CD14-positive monocyte (primary cell): ENCODE measurements at regions not wholly inside any gene's neighbourhood (a gene's known extent, or its start where the extent isn't known, plus 50 kb on each side); places are given as distances from the start of the nearest gene placed in this dataset.

ENCODE experiments used
- DNase-seq, 3 donors: peaks; one replicate each; pipeline ENCODE4 v3.0.0-alpha.2; 2011 to 2022
- H2AFZ ChIP-seq: 2 replicates; pipeline ENCODE4 v1.6.0; 2012; ENCODE audit warnings: mild to moderate bottlenecking, low read depth, low read length, inconsistent platforms; ENCODE audit not compliant: insufficient read depth, poor library complexity, severe bottlenecking
- H3K27ac ChIP-seq, 2 donors: 1 replicate in 1 of 2; 2 replicates in 1 of 2; pipeline ENCODE4 v1.5.1; 2012 to 2013; ENCODE audit warnings: low read length in 2 of 2, control low read depth in 1 of 2, inconsistent platforms in 1 of 2, low read depth in 1 of 2, mild to moderate bottlenecking in 1 of 2
- H3K27me3 ChIP-seq, 2 donors: one replicate each; pipeline versions ENCODE4 v1.6.0 to v1.6.1; 2011 to 2013; ENCODE audit warnings: low read length in 2 of 2; ENCODE audit not compliant: control insufficient read depth in 2 of 2, insufficient read depth in 2 of 2
- H3K36me3 ChIP-seq, 2 donors: replicated peaks in 1 of 2; 1 replicate in 1 of 2; 2 replicates in 1 of 2; pipeline versions ENCODE4 v1.5.1 to v1.6.1; 2012 to 2013; ENCODE audit warnings: low read length in 2 of 2, control low read depth in 1 of 2, inconsistent platforms in 1 of 2, mild to moderate bottlenecking in 1 of 2; ENCODE audit not compliant: insufficient read depth in 2 of 2, control insufficient read depth in 1 of 2
- H3K4me1 ChIP-seq, 2 donors: 1 replicate in 1 of 2; 2 replicates in 1 of 2; pipeline versions ENCODE4 v1.5.1 to v1.6.1; 2012 to 2013; ENCODE audit warnings: low read length in 2 of 2, control low read depth in 1 of 2, inconsistent platforms in 1 of 2, mild to moderate bottlenecking in 1 of 2, moderate library complexity in 1 of 2; ENCODE audit not compliant: insufficient read depth in 2 of 2, control insufficient read depth in 1 of 2
- H3K4me2 ChIP-seq: replicated peaks from 2 replicates; pipeline ENCODE3; 2012; ENCODE audit warnings: low read length, moderate library complexity, mild to moderate bottlenecking; ENCODE audit not compliant: poor library complexity, severe bottlenecking; ENCODE audit errors: extremely low read depth
- H3K4me3 ChIP-seq, 3 experiments: fragments of 200-600 bp in 1 of 3; sonication (generic) in 1 of 3; replicated peaks in 1 of 3; 1 replicate in 2 of 3; 2 replicates in 1 of 3; pipeline ENCODE4 v1.5.1; 2011 to 2013; ENCODE audit warnings: low read length in 3 of 3, mild to moderate bottlenecking in 3 of 3, control low read depth in 2 of 3, low read depth in 2 of 3, inconsistent platforms in 1 of 3, moderate library complexity in 1 of 3
- H3K79me2 ChIP-seq: 2 replicates; pipeline ENCODE4 v1.6.0; 2012; ENCODE audit warnings: mild to moderate bottlenecking, control low read depth, inconsistent platforms, low read length, moderate library complexity; ENCODE audit not compliant: insufficient read depth
- H3K9ac ChIP-seq: 2 replicates; pipeline ENCODE4 v1.6.0; 2017; ENCODE audit warnings: low read length, mild to moderate bottlenecking; ENCODE audit not compliant: insufficient read depth, poor library complexity, severe bottlenecking
- H3K9me3 ChIP-seq, 2 donors: replicated peaks in 1 of 2; 1 replicate in 1 of 2; 2 replicates in 1 of 2; pipeline versions ENCODE4 v1.5.1 to v1.6.1; 2012 to 2013; ENCODE audit warnings: low read length in 2 of 2, control low read depth in 1 of 2; ENCODE audit not compliant: control insufficient read depth in 1 of 2, insufficient read depth in 1 of 2
- H4K20me1 ChIP-seq: 2 replicates; pipeline ENCODE4 v1.6.0; 2012; ENCODE audit warnings: mild to moderate bottlenecking, low read length, control low read depth, moderate library complexity; ENCODE audit not compliant: insufficient read depth
- H3K27ac Mint-ChIP-seq, 7 donors: one replicate each; pipeline ENCODE4 v1.8.0; 2020; ENCODE audit warnings: mild to moderate bottlenecking in 7 of 7, mixed read lengths in 7 of 7, moderate library complexity in 6 of 7, inconsistent platforms in 2 of 7
- H3K27me3 Mint-ChIP-seq, 3 donors: one replicate each; pipeline ENCODE4 v1.8.0; 2021 to 2022; ENCODE audit warnings: low read depth in 3 of 3, mild to moderate bottlenecking in 3 of 3, mixed read lengths in 3 of 3, moderate library complexity in 3 of 3, inconsistent platforms in 1 of 3
- H3K36me3 Mint-ChIP-seq, 2 donors: one replicate each; pipeline ENCODE4 v1.8.0; 2020; ENCODE audit warnings: mixed read lengths in 2 of 2, inconsistent platforms in 1 of 2, mild to moderate bottlenecking in 1 of 2
- H3K4me1 Mint-ChIP-seq: one replicate; pipeline ENCODE4 v1.8.0; 2020; ENCODE audit warnings: mild to moderate bottlenecking, mixed read lengths
- H3K4me3 Mint-ChIP-seq, 2 donors: one replicate each; pipeline ENCODE4 v1.8.0; 2020; ENCODE audit warnings: mild to moderate bottlenecking in 2 of 2, mixed read lengths in 2 of 2, moderate library complexity in 1 of 2
- H3K9me3 Mint-ChIP-seq, 7 donors: one replicate each; pipeline ENCODE4 v1.8.0; 2020 to 2022; ENCODE audit warnings: mixed read lengths in 7 of 7, mild to moderate bottlenecking in 6 of 7, moderate library complexity in 6 of 7, inconsistent platforms in 2 of 7
- CTCF ChIP-seq: fragments of 200-600 bp; IDR thresholded peaks from one replicate; pipeline ENCODE4 v1.8.0; 2022; ENCODE audit warnings: antibody characterized with exemption, mild to moderate bottlenecking
- WGBS: methylation state at CpG from one replicate; pipeline ENCODE4 v1.1.5; 2013; ENCODE audit warnings: missing lambda C conversion rate; ENCODE audit not compliant: insufficient coverage; 5-methylcytosine and 5-hydroxymethylcytosine counted together
- intact Hi-C, 2 donors: fragments of 100-400 bp; cut with micrococcal nuclease; formaldehyde crosslinking; loops; one replicate each; pipeline versions ENCODE4 v1.15.0 to v1.15.1; 2023

DNA sequence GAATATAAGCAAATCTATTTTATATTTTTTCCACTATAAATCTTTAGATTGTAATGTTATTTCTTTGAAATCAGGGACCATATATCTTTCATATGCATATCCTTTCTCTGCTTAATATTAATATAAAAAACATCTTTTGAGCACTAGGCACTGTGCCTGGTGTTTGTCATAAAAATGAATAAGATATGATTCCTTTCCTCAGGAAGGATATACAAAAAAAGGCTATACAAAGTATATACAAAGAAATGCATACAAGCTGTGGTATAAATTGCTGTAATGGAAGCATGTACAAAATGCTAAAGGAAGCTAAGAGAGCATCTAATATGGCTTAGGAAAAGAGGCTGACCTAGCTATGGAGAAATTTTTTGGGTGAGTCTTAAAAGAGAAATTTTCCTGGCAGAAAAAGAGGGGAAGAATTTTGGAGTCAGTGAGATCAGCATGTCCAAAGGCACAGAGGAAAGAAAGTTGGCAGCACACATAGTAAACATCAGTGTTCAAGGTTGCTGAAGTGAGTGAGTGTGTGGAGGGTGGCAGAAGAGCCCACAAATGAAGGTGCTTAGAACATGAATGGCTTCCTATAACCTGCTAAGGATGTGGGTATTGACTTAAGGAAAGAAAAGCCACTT lies 500.0 kb downstream of the SPRY1 start:
- no peak overlapping the region for H2AFZ ChIP-seq
- H3K4me2 ChIP-seq, result no peak overlapping the region
- H3K79me2 ChIP-seq, result no peaks in the 10 kb centered on the region
- DNase-seq, result no peak
- Mint-ChIP-seq H3K4me1 (peaks cover 6% of the 10 kb centered on the region), H3K4me3 (no peak overlapping the region), H3K36me3 (no peaks in the 10 kb centered on the region), H3K27ac (no peak overlapping the region), H3K27me3 (no peaks in the 10 kb centered on the region), H3K9me3 (peaks cover 0 to 4% (median 0%) of the 10 kb centered on the region in 7 donors)
- H3K4me3 ChIP-seq, result no peak overlapping the region
- no peaks in the 10 kb centered on the region for H4K20me1 ChIP-seq
- no peak overlapping the region for H3K27ac ChIP-seq
- H3K36me3 ChIP-seq, result no peaks in the 10 kb centered on the region
- TF ChIP-seq CTCF, result no peak
- no peaks in the 10 kb centered on the region for H3K27me3 ChIP-seq
- no peaks in the 10 kb centered on the region for H3K4me1 ChIP-seq
- H3K9me3 ChIP-seq, result no peaks in the 10 kb centered on the region
- no peak overlapping the region for H3K9ac ChIP-seq
- intact Hi-C loops, result no loop called here

- H3K9me3 ChIP-seq, result no peaks in the 10 kb centered on the region
- H3K79me2 ChIP-seq, result no peaks in the 10 kb centered on the region
- Mint-ChIP-seq H3K27me3 (no peaks in the 10 kb centered on the region), H3K4me3 (no peak overlapping the region), H3K9me3 (peaks cover 0 to 6% (median 1%) of the 10 kb centered on the region in 7 donors), H3K36me3 (no peaks in the 10 kb centered on the region), H3K27ac (no peak overlapping the region), H3K4me1 (no peaks in the 10 kb centered on the region)
- H3K9ac ChIP-seq, result no peak overlapping the region
- no peak overlapping the region for H3K4me2 ChIP-seq
- H2AFZ ChIP-seq, result no peak overlapping the region
- intact Hi-C loops, result no loop called here
- DNase-seq, result no peak
- H3K36me3 ChIP-seq, result no peaks in the 10 kb centered on the region
- H4K20me1 ChIP-seq, result no peaks in the 10 kb centered on the region
- TF ChIP-seq CTCF, result no peak
- no peak overlapping the region for H3K27ac ChIP-seq
- no peak overlapping the region for H3K4me3 ChIP-seq
- WGBS, result 80% methylated on average over 1 of the region's 2 CpGs
- no peaks in the 10 kb centered on the region for H3K4me1 ChIP-seq
- no peaks in the 10 kb centered on the region for H3K27me3 ChIP-seq
These were observed 502.5 kb downstream of the SPRY1 start for GRCh38 chr4:123898946-123899666.
